AG10803 (cell line): ENCODE measurements at regions not wholly inside any gene's neighbourhood (a gene's known extent, or its start where the extent isn't known, plus 50 kb on each side); places are given as distances from the start of the nearest gene placed in this dataset.
"Not testable (repeated sequence)": the region's sequence is repeated elsewhere in the genome, so short reads cannot be mapped to it uniquely, and the experiment has no call there.

Experiments
- DNase-seq: peaks from one replicate; pipeline ENCODE4 v3.0.0; 2010; ENCODE audit warnings: low read depth
- H3K4me3 ChIP-seq: 2 replicates; pipeline ENCODE4 v1.5.1; 2011; ENCODE audit warnings: mild to moderate bottlenecking, low read length, control low read depth
- CTCF ChIP-seq: conservative IDR thresholded peaks from 2 replicates; pipeline ENCODE4 v1.5.1; 2011; ENCODE audit warnings: mild to moderate bottlenecking, low read length, control low read depth, inconsistent platforms

- no peak for TF ChIP-seq CTCF
- no peak overlapping the region for H3K4me3 ChIP-seq
- DNase-seq, result no peak
Measured at GRCh38 chr1:30518186-30518585, 205.2 kb downstream of the MATN1 start.

- H3K4me3 ChIP-seq, DNase-seq: not testable (repeated sequence)
Measured at GRCh38 chr1:30517666-30518065, 205.7 kb downstream of the MATN1 start.

- H3K4me3 ChIP-seq, DNase-seq: not testable (repeated sequence)
Measured at GRCh38 chr1:30517241-30517640, 206.1 kb downstream of the MATN1 start.

GRCh38 chr1:30516485-30516858 is 206.9 kb downstream of the MATN1 start:
- no peak for DNase-seq
- H3K4me3 ChIP-seq, result no peak overlapping the region
- TF ChIP-seq CTCF, result no peak

- TF ChIP-seq CTCF, result no peak
- no peak for DNase-seq
- H3K4me3 ChIP-seq, result no peak overlapping the region
Measured at GRCh38 chr1:30515755-30516484, 207.5 kb downstream of the MATN1 start.

GRCh38 chr1:30514945-30515344 is 208.4 kb downstream of the MATN1 start:
- no peak for TF ChIP-seq CTCF
- no peak overlapping the region for H3K4me3 ChIP-seq
- no peak for DNase-seq

- no peak for TF ChIP-seq CTCF
- no peak for DNase-seq
- no peak overlapping the region for H3K4me3 ChIP-seq
Measured at GRCh38 chr1:30514137-30514654, 209.2 kb downstream of the MATN1 start.

- no peak for TF ChIP-seq CTCF
- no peak for DNase-seq
- H3K4me3 ChIP-seq, result no peak overlapping the region
Measured at GRCh38 chr1:30513396-30514136, 209.8 kb downstream of the MATN1 start.
